GM23248 (cell line): ENCODE measurements at regions not wholly inside any gene's neighbourhood (a gene's known extent, or its start where the extent isn't known, plus 50 kb on each side); places are given as distances from the start of the nearest gene placed in this dataset.

ENCODE experiments used
- DNase-seq: peaks from one replicate; pipeline ENCODE4 v3.0.0-alpha.2; 2015
- H2AFZ ChIP-seq: fragments of 200-600 bp; sonication (generic); 2 replicates; pipeline ENCODE4 v1.6.1; 2016; ENCODE audit warnings: antibody characterized with exemption
- H3F3A ChIP-seq: fragments of 200-600 bp; sonication (generic); 2 replicates; pipeline ENCODE4 v1.6.1; 2016; ENCODE audit warnings: mild to moderate bottlenecking, antibody characterized with exemption, mixed run types; ENCODE audit not compliant: insufficient read depth
- H3K27ac ChIP-seq: fragments of 200-600 bp; sonication (generic); 2 replicates; pipeline ENCODE4 v1.5.1; 2016; ENCODE audit warnings: mild to moderate bottlenecking
- H3K27me3 ChIP-seq: fragments of 200-600 bp; sonication (generic); replicated peaks from 2 replicates; pipeline ENCODE4 v1.6.1; 2016; ENCODE audit warnings: mild to moderate bottlenecking; ENCODE audit not compliant: insufficient read depth
- H3K36me3 ChIP-seq: fragments of 200-600 bp; sonication (generic); 2 replicates; pipeline ENCODE4 v1.6.1; 2016; ENCODE audit warnings: low read depth, mild to moderate bottlenecking
- H3K4me1 ChIP-seq: fragments of 200-600 bp; sonication (generic); 2 replicates; pipeline ENCODE4 v1.6.1; 2016; ENCODE audit warnings: mild to moderate bottlenecking; ENCODE audit not compliant: insufficient read depth
- H3K4me2 ChIP-seq: fragments of 200-600 bp; sonication (generic); one replicate; pipeline ENCODE4 v1.6.1; 2016; ENCODE audit warnings: mild to moderate bottlenecking; ENCODE audit not compliant: unreplicated experiment
- H3K4me3 ChIP-seq: fragments of 200-600 bp; sonication (generic); 2 replicates; pipeline ENCODE4 v1.5.1; 2016; ENCODE audit warnings: mild to moderate bottlenecking
- H3K79me2 ChIP-seq: fragments of 200-600 bp; sonication (generic); 2 replicates; pipeline ENCODE4 v1.6.1; 2016; ENCODE audit warnings: mild to moderate bottlenecking; ENCODE audit not compliant: insufficient read depth
- H3K9ac ChIP-seq: fragments of 200-600 bp; sonication (generic); 2 replicates; pipeline ENCODE4 v1.6.1; 2016; ENCODE audit warnings: mild to moderate bottlenecking
- H3K9me2 ChIP-seq: fragments of 200-600 bp; sonication (generic); 2 replicates; pipeline ENCODE4 v1.6.1; 2016; ENCODE audit warnings: mixed run types, mild to moderate bottlenecking, moderate library complexity; ENCODE audit not compliant: insufficient read depth
- H3K9me3 ChIP-seq: fragments of 200-600 bp; sonication (generic); one replicate; pipeline ENCODE4 v1.6.1; 2017; ENCODE audit warnings: low read depth
- H4K20me1 ChIP-seq: fragments of 200-600 bp; sonication (generic); 2 replicates; pipeline ENCODE4 v1.6.0; 2016; ENCODE audit not compliant: insufficient read depth
- EZH2 ChIP-seq: fragments of 200-600 bp; sonication (generic); IDR thresholded peaks from 2 replicates; pipeline ENCODE4 v1.6.1; 2018; ENCODE audit warnings: antibody characterized with exemption, mild to moderate bottlenecking; ENCODE audit not compliant: insufficient read depth, poor library complexity, severe bottlenecking
- EZH2phosphoT487 ChIP-seq: fragments of 200-600 bp; sonication (generic); IDR thresholded peaks from 2 replicates; pipeline ENCODE4 v1.6.1; 2018; ENCODE audit warnings: antibody characterized with exemption, moderate library complexity, mild to moderate bottlenecking, low read depth; ENCODE audit not compliant: insufficient read depth
- WGBS, 2 experiments: methylation state at CpG; one replicate each; pipeline ENCODE4 v1.1.6; 2015 to 2017; ENCODE audit warnings: low lambda C conversion rate in 2 of 2, low coverage in 1 of 2; ENCODE audit errors: missing lambda C conversion rate in 2 of 2; 5-methylcytosine and 5-hydroxymethylcytosine counted together
- in situ Hi-C: fragments of 300-500 bp; cut with MboI; formaldehyde crosslinking; loops from 2 replicates; pipeline ENCODE4 v1.15.0; 2020

DNA sequence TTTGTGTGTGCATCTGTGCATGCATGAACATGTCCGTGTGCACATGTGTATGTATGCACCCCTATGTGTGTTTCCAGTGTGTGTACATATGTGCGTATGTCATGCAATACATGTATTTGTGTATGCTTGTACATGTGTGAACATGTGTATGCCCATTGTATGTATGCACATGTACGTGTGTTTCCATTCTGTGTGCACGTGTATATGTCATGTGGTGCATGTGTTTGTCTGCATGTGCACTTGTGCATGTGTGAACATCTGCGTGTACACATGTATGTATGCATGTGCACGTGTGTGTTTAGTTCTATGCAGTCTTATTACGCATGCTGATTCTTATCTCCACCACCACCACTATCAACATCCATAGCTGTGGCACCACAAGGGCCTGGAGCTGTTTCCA lies 403.5 kb upstream of the IRX4 start:
- Histone ChIP-seq H3K9me3 (no peaks in the 10 kb centered on the region), H3K4me3 (no peak overlapping the region), H4K20me1 (no peaks in the 10 kb centered on the region), H3K36me3 (no peaks in the 10 kb centered on the region), H3K4me1 (no peaks in the 10 kb centered on the region), H3K9me2 (no peaks in the 10 kb centered on the region), H3K4me2 (no peak overlapping the region), H3K79me2 (no peaks in the 10 kb centered on the region), H2AFZ (no peak overlapping the region), H3K27ac (no peak overlapping the region), H3F3A (no peaks in the 10 kb centered on the region), H3K9ac (no peak overlapping the region), H3K27me3 (no peaks in the 10 kb centered on the region)
- DNase-seq = no peak
- TF ChIP-seq EZH2phosphoT487 (no peak), EZH2 (no peak)
- in situ Hi-C loops = no loop called here
- WGBS, 2 experiments = 39 to 44% methylated on average over 7 of the region's 7 CpGs

DNA sequence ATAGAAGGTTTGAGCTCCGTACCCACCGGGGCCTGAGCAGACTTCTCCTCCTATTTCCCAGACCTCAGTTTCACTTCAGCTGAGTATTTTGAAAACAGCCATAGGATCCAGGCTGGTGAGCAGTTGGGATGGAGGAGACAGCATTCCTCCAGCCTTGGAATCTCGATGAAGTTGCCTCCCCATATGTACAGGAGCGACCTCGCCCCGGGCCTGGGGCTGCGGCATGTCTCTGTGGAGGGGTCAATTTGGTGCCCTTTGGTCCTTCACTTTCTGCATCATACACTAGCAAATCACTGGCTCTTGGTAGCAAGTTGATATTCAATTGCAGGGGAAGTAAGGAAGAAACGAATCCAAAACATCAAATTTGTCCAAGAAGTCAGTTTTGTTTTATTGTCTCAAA lies 402.0 kb upstream of the IRX4 start:
- Histone ChIP-seq H3K4me2 (no peak overlapping the region), H4K20me1 (no peaks in the 10 kb centered on the region), H3K4me1 (no peaks in the 10 kb centered on the region), H3F3A (no peaks in the 10 kb centered on the region), H2AFZ (no peak overlapping the region), H3K27ac (no peak overlapping the region), H3K9me2 (no peaks in the 10 kb centered on the region), H3K36me3 (no peaks in the 10 kb centered on the region), H3K79me2 (no peaks in the 10 kb centered on the region), H3K9ac (no peak overlapping the region), H3K27me3 (no peaks in the 10 kb centered on the region), H3K9me3 (no peaks in the 10 kb centered on the region), H3K4me3 (no peak overlapping the region)
- in situ Hi-C loops = no loop called here
- TF ChIP-seq EZH2 = no peak
- TF ChIP-seq EZH2phosphoT487 = no peak
- WGBS, 2 experiments = 62 to 65% methylated on average over 8 of the region's 8 CpGs
- DNase-seq = no peak

DNA sequence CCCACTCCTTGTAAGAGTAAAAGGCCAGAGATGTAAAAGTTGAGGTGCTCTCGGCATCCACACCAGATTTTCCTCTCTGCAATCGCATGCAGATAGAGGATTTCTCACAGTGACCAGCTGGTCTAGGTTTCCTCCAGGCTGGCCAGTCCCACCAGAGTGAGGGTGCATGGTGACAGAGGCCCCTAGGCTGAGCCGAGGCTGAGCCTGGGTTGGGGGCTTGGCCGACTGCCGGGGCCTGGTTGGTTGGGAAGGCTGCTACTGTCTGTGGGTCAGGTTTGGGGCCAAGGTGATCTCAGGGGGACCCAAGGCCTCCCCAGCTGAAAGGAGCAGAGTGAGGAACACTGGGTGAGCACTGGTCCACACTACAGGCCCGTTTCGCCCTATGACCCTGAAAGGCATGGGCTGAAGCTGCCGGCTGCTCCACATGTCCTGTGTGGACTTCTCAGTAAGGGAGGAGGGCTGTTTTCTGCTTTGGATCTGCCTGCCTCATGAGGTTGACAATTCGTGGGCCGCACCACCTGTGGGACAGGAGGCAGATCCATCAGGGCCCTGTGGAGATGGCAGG lies 400.8 kb upstream of the IRX4 start:
- Histone ChIP-seq H3K79me2 (no peaks in the 10 kb centered on the region), H3K9me2 (no peaks in the 10 kb centered on the region), H3K36me3 (no peaks in the 10 kb centered on the region), H3K4me1 (no peaks in the 10 kb centered on the region), H3K9ac (no peak overlapping the region), H3K9me3 (no peaks in the 10 kb centered on the region), H3F3A (no peaks in the 10 kb centered on the region), H3K4me3 (no peak overlapping the region), H3K27ac (no peak overlapping the region), H2AFZ (no peak overlapping the region), H4K20me1 (no peaks in the 10 kb centered on the region), H3K4me2 (no peak overlapping the region), H3K27me3 (no peaks in the 10 kb centered on the region)
- TF ChIP-seq EZH2 (no peak), EZH2phosphoT487 (no peak)
- no peak for DNase-seq
- in situ Hi-C loops = no loop called here
- 42% methylated on average over 10 of the region's 10 CpGs for WGBS, 2 experiments

DNA sequence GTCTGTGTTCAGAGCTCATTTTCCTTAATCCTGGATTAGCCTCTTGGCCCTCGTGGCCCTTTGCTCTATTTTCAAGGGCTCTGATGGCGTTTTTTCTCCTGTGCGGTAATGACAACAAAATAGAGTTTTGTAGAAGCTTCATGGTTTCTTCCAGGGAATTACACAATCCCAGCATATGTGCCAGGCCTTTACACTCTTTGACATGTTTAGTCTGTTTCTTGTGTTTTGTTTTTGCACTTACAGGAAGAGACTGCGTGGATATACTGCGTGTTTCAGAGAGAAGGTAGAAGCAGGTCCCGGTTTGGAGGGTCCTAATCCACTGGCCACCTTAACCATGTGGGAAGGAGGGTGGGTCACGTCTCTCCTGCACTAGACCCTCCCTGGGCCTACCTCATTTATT lies 400.2 kb upstream of the IRX4 start:
- Histone ChIP-seq H3K4me3 (no peak overlapping the region), H3K79me2 (no peaks in the 10 kb centered on the region), H4K20me1 (no peaks in the 10 kb centered on the region), H3K9me3 (no peaks in the 10 kb centered on the region), H3F3A (no peaks in the 10 kb centered on the region), H3K9me2 (no peaks in the 10 kb centered on the region), H2AFZ (no peak overlapping the region), H3K27ac (no peak overlapping the region), H3K4me2 (no peak overlapping the region), H3K36me3 (no peaks in the 10 kb centered on the region), H3K9ac (no peak overlapping the region), H3K4me1 (no peaks in the 10 kb centered on the region), H3K27me3 (no peaks in the 10 kb centered on the region)
- in situ Hi-C loops = no loop called here
- no peak for TF ChIP-seq EZH2
- no peak for TF ChIP-seq EZH2phosphoT487
- WGBS, 2 experiments = 38 to 43% methylated on average over 7 of the region's 7 CpGs
- no peak for DNase-seq
